Head of caudate nucleus (tissue), 42 donors: ENCODE measurements at regions not wholly inside any gene's neighbourhood (a gene's known extent, or its start where the extent isn't known, plus 50 kb on each side); places are given as distances from the start of the nearest gene placed in this dataset.
A peak's percentile ranks its signal among the peaks of the same experiment; 100 is the strongest.
"Not testable (repeated sequence)": the region's sequence is repeated elsewhere in the genome, so short reads cannot be mapped to it uniquely, and the experiment has no call there.

Source experiments
- DNase-seq, 42 donors: peaks; one replicate each; pipeline versions ENCODE4 v3.0.0 to v3.0.0-alpha.2; 2020 to 2021; ENCODE audit warnings: mixed read lengths in 7 of 42
- intact Hi-C: fragments of 100-400 bp; cut with DNase I; formaldehyde crosslinking; loops from one replicate; pipeline ENCODE4 v1.15.0; 2022

DNA sequence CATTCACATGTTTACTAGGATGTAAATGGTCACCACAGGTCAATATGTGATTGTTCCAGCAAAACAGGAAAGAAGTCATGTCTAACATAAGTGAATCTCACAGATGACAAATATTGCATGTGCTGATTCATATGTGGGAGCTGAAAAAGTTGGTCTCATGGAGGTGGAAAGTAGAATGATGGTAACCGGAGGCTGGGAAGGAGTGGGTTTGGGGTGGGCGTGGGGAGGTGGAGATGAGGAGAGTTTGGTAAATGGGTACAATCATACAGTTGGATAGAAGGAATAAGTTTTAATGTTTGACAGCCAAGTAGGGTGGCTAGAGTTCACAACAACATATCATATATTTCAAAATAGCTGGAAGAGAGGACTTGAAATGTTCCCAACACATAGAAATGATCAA is 83.8 kb upstream of the RANBP3L start:
- intact Hi-C loops, result no loop called here
- DNase-seq, result no peak

- intact Hi-C loops, result no loop called here
- DNase-seq, result no peak
Measured at GRCh38 chr5:36388288-36388687, 86.6 kb upstream of the RANBP3L start.

DNA sequence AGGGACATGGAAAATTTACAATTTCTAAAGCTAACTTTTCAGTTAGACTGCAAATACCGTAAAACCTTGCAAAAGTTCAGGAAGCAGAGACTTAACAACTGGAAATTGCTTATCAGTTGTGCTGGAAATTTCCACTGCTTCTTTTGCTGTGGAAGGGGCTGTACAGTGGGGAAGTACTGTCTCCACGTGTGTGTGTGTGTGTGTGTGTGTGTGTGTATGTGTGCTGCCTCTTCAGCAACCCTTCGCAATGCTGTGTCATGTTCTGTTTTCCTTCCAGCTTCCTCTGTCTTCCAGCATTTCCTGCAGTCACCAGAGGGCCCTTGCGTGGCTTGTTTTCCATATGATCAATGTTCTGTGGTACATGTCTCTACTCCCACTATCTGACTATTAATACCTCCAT is 87.5 kb upstream of the RANBP3L start:
- peak in 11 of 42 donors; percentile 5 to 42 (median 14) for DNase-seq
- intact Hi-C loops, result no loop called here

- peak in 1 of 42 donors; percentile 22 for DNase-seq
- intact Hi-C loops, result loop anchor here (10.0 kb wide), 1 partner anchor 146 kb away; the partner anchor contains the start of gene NADK2
Measured at GRCh38 chr5:36390640-36391039, 88.9 kb upstream of the RANBP3L start.

- DNase-seq, result peak in 1 of 42 donors; percentile 30
- intact Hi-C loops, result loop anchor here (10.0 kb wide), 1 partner anchor 147 kb away; the partner anchor contains the start of gene NADK2
Measured at GRCh38 chr5:36392186-36392585, 90.5 kb upstream of the RANBP3L start.

- intact Hi-C loops, result loop anchor here (10.0 kb wide), 1 partner anchor 148 kb away; the partner anchor contains the start of gene NADK2
- DNase-seq, result peak in 1 of 42 donors; percentile 16
Measured at GRCh38 chr5:36392818-36393217, 91.1 kb upstream of the RANBP3L start.

- DNase-seq, result peak in 1 of 42 donors; percentile 8
- intact Hi-C loops, result loop anchor here (10.0 kb wide), 1 partner anchor 149 kb away; the partner anchor contains the start of gene NADK2
Measured at GRCh38 chr5:36393656-36394428, 92.1 kb upstream of the RANBP3L start.

DNA sequence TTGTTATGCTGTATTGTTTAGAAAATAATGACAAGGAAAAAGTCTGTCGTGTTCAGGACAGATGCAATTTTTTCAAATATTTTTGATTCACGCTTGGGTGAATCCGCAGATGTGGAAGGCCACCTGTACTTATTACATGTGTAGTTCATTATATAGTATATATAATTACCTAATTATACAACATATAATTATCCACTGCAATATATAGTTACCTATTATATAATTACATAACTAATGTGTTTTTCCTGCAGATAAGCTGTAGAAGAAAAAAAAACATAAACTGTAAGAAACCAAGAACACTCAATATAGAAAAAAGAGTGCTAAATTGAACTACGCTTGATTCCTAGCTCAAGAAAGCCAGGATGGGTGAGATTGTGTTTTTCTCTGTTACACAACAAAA is 93.6 kb upstream of the RANBP3L start:
- DNase-seq, result no peak
- intact Hi-C loops, result loop anchor here (10.0 kb wide), 1 partner anchor 150 kb away; the partner anchor contains the start of gene NADK2

- intact Hi-C loops, result loop anchor here (10.0 kb wide), 1 partner anchor 151 kb away; the partner anchor contains the start of gene NADK2
- DNase-seq, result not testable (repeated sequence)
Measured at GRCh38 chr5:36395947-36396346, 94.2 kb upstream of the RANBP3L start.

- DNase-seq, result no peak
- intact Hi-C loops, result loop anchor here (10.0 kb wide), 1 partner anchor 152 kb away; the partner anchor contains the start of gene NADK2
Measured at GRCh38 chr5:36396640-36397039, 94.9 kb upstream of the RANBP3L start.

GRCh38 chr5:36397901-36398536 is 96.3 kb upstream of the RANBP3L start:
- intact Hi-C loops, result loop anchor here (10.0 kb wide), 1 partner anchor 153 kb away; the partner anchor contains the start of gene NADK2
- no peak for DNase-seq

GRCh38 chr5:36402512-36402906 is 100.8 kb upstream of the RANBP3L start:
- intact Hi-C loops, result no loop called here
- DNase-seq, result no peak

GRCh38 chr5:36403632-36404311 is 102.1 kb upstream of the RANBP3L start:
- DNase-seq, result peak in 29 of 42 donors; percentile 2 to 77 (median 23)
- intact Hi-C loops, result no loop called here

DNA sequence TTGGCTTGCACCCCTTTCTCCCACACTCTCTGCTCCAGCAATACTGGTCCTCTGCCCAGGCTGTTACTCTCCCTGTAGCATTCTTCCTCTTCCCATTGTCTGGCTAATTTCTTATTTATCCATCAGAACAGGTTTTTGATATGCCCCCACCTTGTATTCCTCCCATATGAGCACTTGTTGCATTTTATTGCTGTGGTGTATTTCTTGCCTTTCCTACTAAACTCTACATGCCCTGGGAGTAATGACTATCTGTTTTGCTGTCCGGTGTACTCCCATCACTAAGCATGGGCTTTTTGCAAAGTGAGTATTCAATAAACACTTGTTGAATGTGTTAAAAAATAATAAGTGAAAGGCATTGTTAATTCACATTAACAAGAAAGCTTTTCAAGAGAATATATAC is 104.3 kb upstream of the RANBP3L start:
- DNase-seq, result no peak
- intact Hi-C loops, result no loop called here

- intact Hi-C loops, result no loop called here
- DNase-seq, result no peak
Measured at GRCh38 chr5:36407396-36407795, 105.7 kb upstream of the RANBP3L start.

DNA sequence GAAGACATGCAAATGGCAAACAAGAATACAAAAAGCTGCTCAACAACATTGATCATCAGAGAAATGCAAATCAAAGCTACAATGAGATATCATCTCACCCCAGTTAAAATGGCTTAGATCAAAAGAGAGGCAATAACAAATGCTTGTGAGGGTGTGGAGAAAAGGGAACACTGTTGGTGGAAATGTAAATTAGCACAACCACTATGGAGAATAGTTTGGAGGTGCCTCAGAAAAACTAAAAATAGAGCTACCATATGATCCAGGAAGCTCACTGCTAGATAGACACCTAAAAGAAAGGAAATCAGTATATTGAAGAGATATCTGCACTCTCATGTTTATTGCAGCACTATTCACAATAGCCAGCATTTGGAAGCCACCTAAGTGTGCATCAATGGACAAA is 108.0 kb upstream of the RANBP3L start:
- not testable (repeated sequence) for DNase-seq
- intact Hi-C loops, result loop anchor here (10.0 kb wide), 1 partner anchor 95 kb away; no protein-coding TSS in a partner anchor

GRCh38 chr5:36410672-36411071 is 109.0 kb upstream of the RANBP3L start:
- intact Hi-C loops, result loop anchor here (10.0 kb wide), 1 partner anchor 94 kb away; no protein-coding TSS in a partner anchor
- not testable (repeated sequence) for DNase-seq

DNA sequence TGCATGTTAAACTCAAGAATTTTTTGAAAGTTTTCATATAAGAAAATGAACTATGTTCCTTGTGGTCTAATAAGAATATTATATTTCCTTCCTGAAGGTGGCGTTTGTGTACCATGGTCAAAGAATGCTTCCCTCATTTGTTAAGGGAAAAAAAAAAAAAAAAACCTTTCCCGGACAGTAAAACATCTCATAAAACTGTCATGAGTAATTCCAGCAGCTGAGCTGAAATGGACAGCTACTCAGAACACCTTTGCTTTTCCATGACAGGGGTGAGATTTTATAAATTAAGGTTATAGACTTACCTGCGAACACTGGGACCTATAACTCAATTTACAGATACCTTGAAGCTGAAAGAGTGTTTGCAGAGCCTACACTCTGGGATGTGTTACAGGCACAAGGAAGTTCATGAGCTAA is 113.2 kb upstream of the RANBP3L start:
- peak in 3 of 42 donors; percentile 13 to 38 (median 17) for DNase-seq
- intact Hi-C loops, result loop anchor here (2.0 to 10.0 kb wide), 2 partner anchors 90 to 278 kb away; no protein-coding TSS in a partner anchor

DNA sequence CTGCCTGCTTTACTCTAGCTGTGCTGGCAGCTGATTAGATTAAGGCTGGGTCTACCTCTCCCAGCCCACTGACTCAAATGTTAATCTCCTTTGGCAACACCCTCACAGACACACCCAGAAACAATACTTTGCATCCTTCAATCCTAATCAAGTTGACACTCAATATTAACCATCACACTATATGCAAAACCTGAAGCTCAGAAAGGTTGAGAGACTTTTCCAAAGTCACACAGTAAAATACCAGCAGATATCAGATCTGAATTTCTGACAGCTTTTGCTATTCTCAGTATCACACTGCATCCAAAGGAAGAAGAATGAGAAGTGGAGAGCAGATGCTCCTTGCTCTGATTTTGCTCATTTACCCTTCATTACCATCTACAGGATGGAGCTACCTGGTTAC is 114.9 kb upstream of the RANBP3L start:
- DNase-seq, result no peak
- intact Hi-C loops, result loop anchor here (10.0 kb wide), 1 partner anchor 88 kb away; no protein-coding TSS in a partner anchor
